ENCODE measurements at regions not wholly inside any gene's neighbourhood (a gene's known extent, or its start where the extent isn't known, plus 50 kb on each side); places are given as distances from the start of the nearest gene placed in this dataset.

DNA sequence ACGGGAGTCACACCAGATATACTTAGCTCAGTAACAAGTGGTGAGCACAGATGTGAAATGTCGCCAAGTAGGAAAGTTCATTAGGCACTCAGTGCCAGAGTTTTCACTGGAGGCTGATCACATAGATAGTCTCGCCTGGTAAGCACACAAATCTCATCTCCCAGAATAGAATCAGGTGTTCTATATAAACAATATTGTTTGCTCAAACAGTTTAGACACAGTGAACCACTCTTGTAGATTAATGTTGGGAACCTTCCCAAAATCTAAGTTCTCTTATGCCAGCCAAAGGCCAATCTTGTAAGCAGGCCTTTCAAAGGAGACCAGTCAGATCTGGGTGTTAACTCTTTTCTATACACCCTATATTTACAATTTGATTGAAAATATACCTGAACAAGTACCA is 716.5 kb upstream of the GRM3 start:
- TF ChIP-seq, protein P1, sequence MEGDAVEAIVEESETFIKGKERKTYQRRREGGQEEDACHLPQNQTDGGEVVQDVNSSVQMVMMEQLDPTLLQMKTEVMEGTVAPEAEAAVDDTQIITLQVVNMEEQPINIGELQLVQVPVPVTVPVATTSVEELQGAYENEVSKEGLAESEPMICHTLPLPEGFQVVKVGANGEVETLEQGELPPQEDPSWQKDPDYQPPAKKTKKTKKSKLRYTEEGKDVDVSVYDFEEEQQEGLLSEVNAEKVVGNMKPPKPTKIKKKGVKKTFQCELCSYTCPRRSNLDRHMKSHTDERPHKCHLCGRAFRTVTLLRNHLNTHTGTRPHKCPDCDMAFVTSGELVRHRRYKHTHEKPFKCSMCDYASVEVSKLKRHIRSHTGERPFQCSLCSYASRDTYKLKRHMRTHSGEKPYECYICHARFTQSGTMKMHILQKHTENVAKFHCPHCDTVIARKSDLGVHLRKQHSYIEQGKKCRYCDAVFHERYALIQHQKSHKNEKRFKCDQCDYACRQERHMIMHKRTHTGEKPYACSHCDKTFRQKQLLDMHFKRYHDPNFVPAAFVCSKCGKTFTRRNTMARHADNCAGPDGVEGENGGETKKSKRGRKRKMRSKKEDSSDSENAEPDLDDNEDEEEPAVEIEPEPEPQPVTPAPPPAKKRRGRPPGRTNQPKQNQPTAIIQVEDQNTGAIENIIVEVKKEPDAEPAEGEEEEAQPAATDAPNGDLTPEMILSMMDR (IDR thresholded peaks at IDR 0.05; ENCODE audit: poor library complexity, severe bottlenecking), result no peak
- TF ChIP-seq TAF1 (IDR thresholded peaks at IDR 0.05; ENCODE audit: low read depth), result no peak
- no peak for TF ChIP-seq POLR2AphosphoS5 (IDR thresholded peaks at IDR 0.05)
